H9 (cell line): ENCODE measurements at regions not wholly inside any gene's neighbourhood (a gene's known extent, or its start where the extent isn't known, plus 50 kb on each side); places are given as distances from the start of the nearest gene placed in this dataset.

Source experiments
- DNase-seq: peaks from one replicate; pipeline ENCODE4 v3.0.0-alpha.2; 2017
- H2AFZ ChIP-seq: one replicate; pipeline ENCODE4 v1.6.1; 2013; ENCODE audit warnings: mild to moderate bottlenecking, low read length, control low read depth, moderate library complexity
- H2AK5ac ChIP-seq: 2 replicates; pipeline ENCODE4 v1.6.1; 2013; ENCODE audit warnings: low read length, control low read depth, mixed read lengths; ENCODE audit not compliant: insufficient read length
- H2BK120ac ChIP-seq: one replicate; pipeline ENCODE4 v1.6.1; 2013; ENCODE audit warnings: low read depth, mild to moderate bottlenecking, low read length, control low read depth, inconsistent platforms; ENCODE audit not compliant: poor library complexity, severe bottlenecking
- H2BK12ac ChIP-seq: 2 replicates; pipeline ENCODE4 v1.6.1; 2013; ENCODE audit warnings: low read length, control low read depth, mixed read lengths, low read depth; ENCODE audit not compliant: insufficient read length
- H2BK15ac ChIP-seq: 2 replicates; pipeline ENCODE4 v1.6.1; 2013; ENCODE audit warnings: low read depth, low read length, control low read depth
- H2BK20ac ChIP-seq: one replicate; pipeline ENCODE4 v1.6.1; 2013; ENCODE audit warnings: low read depth, mild to moderate bottlenecking, low read length, control low read depth, inconsistent platforms; ENCODE audit not compliant: poor library complexity, severe bottlenecking
- H2BK5ac ChIP-seq: 2 replicates; pipeline ENCODE4 v1.6.1; 2013; ENCODE audit warnings: low read length, control low read depth, mixed read lengths; ENCODE audit not compliant: insufficient read length
- H3K14ac ChIP-seq: 2 replicates; pipeline ENCODE4 v1.6.1; 2013; ENCODE audit warnings: low read length, control low read depth; ENCODE audit not compliant: insufficient read depth
- H3K18ac ChIP-seq: 2 replicates; pipeline ENCODE4 v1.6.1; 2013; ENCODE audit warnings: low read depth, mild to moderate bottlenecking, mixed read lengths, low read length, control low read depth; ENCODE audit not compliant: insufficient read length
- H3K23ac ChIP-seq: 2 replicates; pipeline ENCODE4 v1.6.1; 2013; ENCODE audit warnings: low read length, control low read depth, mixed read lengths, low read depth; ENCODE audit not compliant: insufficient read length
- H3K23me2 ChIP-seq: 2 replicates; pipeline ENCODE4 v1.6.1; 2013; ENCODE audit warnings: low read depth, mild to moderate bottlenecking, mixed read lengths, low read length, control low read depth; ENCODE audit not compliant: insufficient read length, poor library complexity, severe bottlenecking
- H3K27ac ChIP-seq: 2 replicates; pipeline ENCODE4 v1.5.1; 2013; ENCODE audit warnings: low read length, control low read depth, mixed read lengths, low read depth; ENCODE audit not compliant: insufficient read length
- H3K27me3 ChIP-seq: 2 replicates; pipeline ENCODE4 v1.6.1; 2013; ENCODE audit warnings: low read length, control low read depth, inconsistent platforms; ENCODE audit not compliant: insufficient read depth
- H3K4ac ChIP-seq: 2 replicates; pipeline ENCODE4 v1.6.1; 2013; ENCODE audit warnings: low read depth, mild to moderate bottlenecking, control low read depth, inconsistent platforms, low read length, moderate library complexity
- H3K4me1 ChIP-seq: 2 replicates; pipeline ENCODE4 v1.6.1; 2013; ENCODE audit warnings: low read length, control low read depth, inconsistent platforms; ENCODE audit not compliant: insufficient read depth
- H3K4me2 ChIP-seq: 2 replicates; pipeline ENCODE4 v1.6.1; 2013; ENCODE audit warnings: low read length, control low read depth, mixed read lengths; ENCODE audit not compliant: insufficient read length, insufficient read depth
- H3K56ac ChIP-seq: 2 replicates; pipeline ENCODE4 v1.6.1; 2013; ENCODE audit warnings: low read depth, mild to moderate bottlenecking, mixed read lengths, low read length, control low read depth; ENCODE audit not compliant: insufficient read length
- H3K79me1 ChIP-seq: 2 replicates; pipeline ENCODE4 v1.6.1; 2013; ENCODE audit warnings: low read depth, mild to moderate bottlenecking, moderate library complexity, low read length, control low read depth, inconsistent platforms; ENCODE audit not compliant: insufficient read depth, poor library complexity, severe bottlenecking
- H3K79me2 ChIP-seq: 2 replicates; pipeline ENCODE4 v1.6.1; 2013; ENCODE audit warnings: low read length, control low read depth, inconsistent platforms; ENCODE audit not compliant: insufficient read depth
- H3K9ac ChIP-seq: 2 replicates; pipeline ENCODE4 v1.6.1; 2013; ENCODE audit warnings: low read length, control low read depth, mixed read lengths; ENCODE audit not compliant: insufficient read length; ENCODE audit errors: extremely low read depth
- H3K9me3 ChIP-seq: one replicate; pipeline ENCODE4 v1.6.1; 2013; ENCODE audit warnings: low read depth, low read length, inconsistent platforms; ENCODE audit not compliant: control insufficient read depth
- H3T11ph ChIP-seq: one replicate; pipeline ENCODE4 v1.6.1; 2013; ENCODE audit warnings: mild to moderate bottlenecking, low read length, control low read depth, inconsistent platforms
- H4K20me1 ChIP-seq: one replicate; pipeline ENCODE4 v1.6.1; 2013; ENCODE audit not compliant: control insufficient read depth, insufficient read length, insufficient read depth
- H4K5ac ChIP-seq: 2 replicates; pipeline ENCODE4 v1.6.1; 2013; ENCODE audit warnings: low read depth, mild to moderate bottlenecking, mixed read lengths, low read length, control low read depth; ENCODE audit not compliant: insufficient read length
- H4K8ac ChIP-seq: replicated peaks from 2 replicates; pipeline ENCODE4 v1.6.1; 2013; ENCODE audit warnings: low read length, control low read depth, mixed read lengths, low read depth; ENCODE audit not compliant: insufficient read length
- H4K91ac ChIP-seq: 2 replicates; pipeline ENCODE4 v1.6.1; 2013; ENCODE audit warnings: low read depth, mild to moderate bottlenecking, moderate library complexity, mixed read lengths, low read length, control low read depth; ENCODE audit not compliant: insufficient read length
- H3K27ac Mint-ChIP-seq, 3 experiments: 2 replicates in 2 of 3; 3 replicates in 1 of 3; pipeline ENCODE4 v1.8.0; 2020 to 2021; ENCODE audit warnings: mixed read lengths in 3 of 3, mild to moderate bottlenecking in 1 of 3, moderate library complexity in 1 of 3
- H3K27me3 Mint-ChIP-seq: 2 replicates; pipeline ENCODE4 v1.8.0; 2021; ENCODE audit warnings: low read depth, mild to moderate bottlenecking, moderate library complexity, mixed read lengths
- H3K36me3 Mint-ChIP-seq, 3 experiments: 2 replicates in 2 of 3; 3 replicates in 1 of 3; pipeline ENCODE4 v1.8.0; 2020 to 2021; ENCODE audit warnings: low read depth in 3 of 3, mixed read lengths in 3 of 3; ENCODE audit not compliant: insufficient read depth in 1 of 3
- H3K4me1 Mint-ChIP-seq, 2 experiments: 2 replicates each; pipeline ENCODE4 v1.8.0; 2020; ENCODE audit warnings: mixed read lengths in 2 of 2
- H3K4me3 Mint-ChIP-seq, 2 experiments: 2 replicates in 1 of 2; 3 replicates in 1 of 2; pipeline ENCODE4 v1.8.0; 2020 to 2021; ENCODE audit warnings: mild to moderate bottlenecking in 2 of 2, mixed read lengths in 2 of 2, moderate library complexity in 1 of 2
- H3K9me3 Mint-ChIP-seq, 2 experiments: 2 replicates in 1 of 2; 3 replicates in 1 of 2; pipeline ENCODE4 v1.8.0; 2020; ENCODE audit warnings: mild to moderate bottlenecking in 2 of 2, mixed read lengths in 2 of 2, moderate library complexity in 1 of 2
- CTCF ChIP-seq: fragments of 200-600 bp; sonication (generic); conservative IDR thresholded peaks from 3 replicates; pipeline ENCODE4 v1.8.0; 2021; ENCODE audit warnings: antibody characterized with exemption, mild to moderate bottlenecking
- WGBS: extraction: QIAGEN DNeasy Blood & Tissue Kit; methylation state at CpG from one replicate; pipeline ENCODE4 v1.1.7; 2013; ENCODE audit warnings: missing lambda C conversion rate, low lambda C conversion rate, mixed read lengths; ENCODE audit not compliant: insufficient read length; ENCODE audit errors: extremely low coverage; 5-methylcytosine and 5-hydroxymethylcytosine counted together

GRCh38 chr1:81190003-81190402 is 610.7 kb upstream of the ADGRL2 start:
- Mint-ChIP-seq H3K36me3 (peaks cover 3 to 7% (median 3%) of the 10 kb centered on the region in 3 experiments; a peak in 5 of 7 replicates), H3K4me1 (peaks cover 2% of the 10 kb centered on the region in 2 experiments; a peak in 2 of 4 replicates), H3K9me3 (peaks cover 0 to 2% of the 10 kb centered on the region in 2 experiments; a peak in 1 of 5 replicates), H3K27me3 (no peaks in the 10 kb centered on the region), H3K4me3 (no peak overlapping the region), H3K27ac (no peak overlapping the region)
- no peak overlapping the region for H2BK12ac ChIP-seq
- no CpG with 5 or more reads among the region's 3 CpGs for WGBS
- H4K8ac ChIP-seq: no peak overlapping the region
- H4K20me1 ChIP-seq: no peaks in the 10 kb centered on the region
- no peaks in the 10 kb centered on the region for H3K27me3 ChIP-seq
- H2BK120ac ChIP-seq: no peak overlapping the region
- no peak overlapping the region for H3K27ac ChIP-seq
- H3K18ac ChIP-seq: no peak overlapping the region
- no peak overlapping the region for H3K14ac ChIP-seq
- no peak overlapping the region for H2BK5ac ChIP-seq
- no peak overlapping the region for H3K4ac ChIP-seq
- no peak overlapping the region for H2AFZ ChIP-seq
- no peaks in the 10 kb centered on the region for H3K79me1 ChIP-seq
- no peak overlapping the region for H2BK20ac ChIP-seq
- no peaks in the 10 kb centered on the region for H3K79me2 ChIP-seq
- no peak overlapping the region for H3K4me2 ChIP-seq
- H3K9ac ChIP-seq: no peak overlapping the region
- no peaks in the 10 kb centered on the region for H3K9me3 ChIP-seq
- no peak for DNase-seq
- H3T11ph ChIP-seq: no peak overlapping the region
- H3K23ac ChIP-seq: no peak overlapping the region
- H3K23me2 ChIP-seq: no peaks in the 10 kb centered on the region
- H3K4me1 ChIP-seq: peaks cover 2% of the 10 kb centered on the region; the same call in 1 of the 2 replicates
- H2BK15ac ChIP-seq: no peak overlapping the region
- no peak overlapping the region for H4K91ac ChIP-seq
- no peak overlapping the region for H4K5ac ChIP-seq
- no peak overlapping the region for H3K56ac ChIP-seq
- no peak overlapping the region for H2AK5ac ChIP-seq
- TF ChIP-seq CTCF: no peak
